ENCODE measurements at regions not wholly inside any gene's neighbourhood (a gene's known extent, or its start where the extent isn't known, plus 50 kb on each side); places are given as distances from the start of the nearest gene placed in this dataset.

DNA sequence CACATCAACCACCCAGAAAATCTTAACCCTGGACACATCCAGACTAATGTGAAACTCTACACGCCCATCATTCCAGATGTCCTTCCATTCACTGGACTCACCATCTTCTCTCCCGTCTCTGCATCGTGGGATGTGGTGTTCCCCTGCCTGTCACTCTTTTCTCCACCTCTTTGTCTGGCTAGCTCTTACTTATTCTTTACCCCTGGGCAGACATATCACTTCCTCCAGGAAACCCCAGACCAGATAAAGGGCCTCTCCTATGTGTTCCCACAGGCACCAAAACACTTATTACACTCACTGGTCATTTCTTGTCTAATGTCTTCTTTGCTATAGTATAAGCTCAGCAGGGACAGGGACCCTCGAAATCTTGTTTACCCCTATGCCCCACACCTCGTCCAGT, 109.3 kb upstream of the IPO5 start:
- Mint-ChIP-seq H3K27me3 (ENCODE audit: low read depth) (peaks cover 12% of the 10 kb centered on the region), H3K4me3 (no peak overlapping the region), H3K27ac (no peak overlapping the region), H3K4me1 (ENCODE audit: low read depth) (no peaks in the 10 kb centered on the region), H3K9me3 (no peaks in the 10 kb centered on the region), H3K36me3 (ENCODE audit: low read depth) (no peaks in the 10 kb centered on the region)
- no peak for DNase-seq (ENCODE audit: low spot score)

DNA sequence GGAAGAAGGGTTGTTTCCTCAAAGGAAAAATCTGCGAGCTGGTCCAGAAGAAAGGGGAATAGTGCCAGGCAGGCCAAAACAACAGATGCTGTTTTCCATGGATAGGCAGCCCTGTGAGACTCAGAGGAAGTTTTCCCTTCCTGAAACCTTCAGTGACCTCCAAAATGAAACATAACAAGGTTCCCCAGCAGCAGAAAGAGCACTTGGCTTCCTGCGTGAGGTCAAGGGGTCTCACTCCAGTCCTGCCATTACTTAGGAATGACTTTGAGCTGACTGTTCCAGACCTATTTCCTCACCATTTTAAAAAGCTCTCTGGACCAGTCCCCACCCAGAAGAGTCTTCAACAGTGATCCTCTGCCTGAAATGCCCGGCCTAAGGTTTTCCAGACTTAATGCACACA, 104.6 kb upstream of the IPO5 start:
- no peaks in the 10 kb centered on the region for H3K36me3 Mint-ChIP-seq (ENCODE audit: low read depth)
- H3K4me1 Mint-ChIP-seq (ENCODE audit: low read depth), result no peaks in the 10 kb centered on the region
- H3K27ac Mint-ChIP-seq, result no peak overlapping the region
- no peak overlapping the region for H3K4me3 Mint-ChIP-seq
- H3K27me3 Mint-ChIP-seq (ENCODE audit: low read depth), result peaks cover 5% of the 10 kb centered on the region
- no peaks in the 10 kb centered on the region for H3K9me3 Mint-ChIP-seq
- DNase-seq (ENCODE audit: low spot score), result no peak

DNA sequence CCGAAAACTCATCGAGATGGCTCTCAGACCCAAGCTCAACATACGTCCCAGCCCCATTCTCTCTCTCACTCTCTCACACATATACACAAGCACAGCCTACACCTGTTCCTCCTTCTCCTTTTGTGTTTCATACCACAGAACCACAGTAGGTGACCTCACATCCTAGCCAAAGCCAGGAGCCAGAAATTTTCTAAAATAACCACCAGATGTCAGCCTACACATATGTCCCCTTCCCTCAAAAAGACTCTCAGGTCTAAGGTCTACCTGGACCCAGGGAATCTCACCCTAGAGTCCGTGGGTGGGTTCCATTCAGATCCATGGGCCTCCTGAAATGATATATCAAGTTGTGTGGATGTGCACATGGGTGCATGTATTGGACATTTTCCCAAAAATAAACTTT, 104.2 kb upstream of the IPO5 start:
- Mint-ChIP-seq H3K36me3 (ENCODE audit: low read depth) (no peaks in the 10 kb centered on the region), H3K27ac (no peak overlapping the region), H3K4me1 (ENCODE audit: low read depth) (peaks cover under 1% of the 10 kb centered on the region), H3K27me3 (ENCODE audit: low read depth) (peaks cover under 1% of the 10 kb centered on the region), H3K4me3 (no peak overlapping the region), H3K9me3 (no peaks in the 10 kb centered on the region)
- no peak for DNase-seq (ENCODE audit: low spot score)

DNA sequence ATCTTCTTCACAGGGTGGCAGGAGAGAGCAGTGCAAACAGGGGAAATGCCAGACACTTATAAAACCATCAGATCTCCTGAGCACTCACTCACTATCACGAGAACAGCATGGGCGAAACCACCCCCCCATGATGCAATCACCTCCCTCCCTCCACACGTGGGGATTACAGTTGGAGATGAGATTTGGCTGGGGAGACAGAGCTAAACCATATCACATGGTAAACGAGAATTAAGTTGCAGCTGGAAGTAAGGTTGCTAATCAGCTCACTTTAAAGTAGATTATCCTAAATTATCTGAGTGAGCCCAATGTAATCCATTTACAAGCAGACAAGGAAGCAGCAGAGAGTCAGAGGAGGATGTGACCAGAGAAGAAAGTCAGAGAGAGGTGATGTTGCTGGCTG, 102.2 kb upstream of the IPO5 start:
- Mint-ChIP-seq H3K27ac (no peak overlapping the region), H3K27me3 (ENCODE audit: low read depth) (no peaks in the 10 kb centered on the region), H3K4me1 (ENCODE audit: low read depth) (peaks cover 3% of the 10 kb centered on the region), H3K36me3 (ENCODE audit: low read depth) (no peaks in the 10 kb centered on the region), H3K9me3 (no peaks in the 10 kb centered on the region), H3K4me3 (no peak overlapping the region)
- DNase-seq (ENCODE audit: low spot score), result no peak

DNA sequence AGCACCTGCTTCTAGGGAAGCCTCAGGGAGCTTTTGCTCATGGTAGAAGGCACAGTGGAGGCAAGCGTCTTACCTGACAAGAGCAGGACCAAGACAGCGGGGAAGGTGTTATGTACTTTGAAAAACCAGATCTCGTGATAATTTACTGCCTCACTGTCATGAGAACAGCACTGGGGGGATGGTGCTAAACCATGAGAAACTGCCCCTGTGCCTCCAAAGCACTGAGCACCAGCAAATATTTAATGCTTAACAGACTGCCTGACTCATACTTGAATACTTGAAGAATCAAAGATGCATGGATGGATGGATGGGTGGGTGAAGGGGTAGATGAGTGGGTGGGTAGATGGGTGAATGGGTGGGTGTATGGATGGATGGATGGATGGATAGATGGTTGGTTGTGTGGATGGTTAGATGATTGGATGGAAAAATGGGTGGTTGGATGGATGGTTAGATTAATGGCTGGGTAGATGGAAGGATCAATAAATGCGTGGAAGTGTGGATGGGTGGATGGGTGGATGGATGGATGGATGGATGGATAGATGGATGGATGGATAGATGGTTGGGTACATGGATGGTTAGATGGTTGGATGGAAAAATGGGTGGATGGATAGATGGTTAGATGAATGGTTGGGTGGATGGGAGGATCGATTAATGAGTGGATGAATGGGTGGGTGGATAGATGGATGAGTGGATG, 101.1 kb upstream of the IPO5 start:
- H3K4me3 Mint-ChIP-seq, result no peak overlapping the region
- H3K27me3 Mint-ChIP-seq (ENCODE audit: low read depth), result no peaks in the 10 kb centered on the region

DNA sequence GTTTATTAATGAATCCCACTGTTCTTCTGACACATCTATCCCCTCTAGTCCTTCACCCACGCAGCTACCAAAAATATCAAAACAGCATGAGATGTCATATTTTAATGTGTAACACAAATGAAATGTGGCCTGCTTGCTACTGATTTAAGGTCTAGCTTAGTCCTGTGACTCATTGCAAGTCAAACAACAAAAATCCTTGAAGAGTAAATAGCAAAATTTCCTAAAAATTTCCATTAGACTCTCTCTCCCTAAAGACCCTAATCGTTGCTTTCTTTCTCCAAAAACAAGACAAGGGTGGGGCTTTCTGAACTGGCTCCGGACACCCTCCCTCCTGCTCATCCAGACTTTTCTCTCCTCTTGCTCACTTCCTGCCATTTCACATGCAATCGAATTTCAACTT, 99.9 kb upstream of the IPO5 start:
- Mint-ChIP-seq H3K36me3 (ENCODE audit: low read depth) (no peaks in the 10 kb centered on the region), H3K4me1 (ENCODE audit: low read depth) (peaks cover 3% of the 10 kb centered on the region), H3K4me3 (no peak overlapping the region), H3K9me3 (no peaks in the 10 kb centered on the region), H3K27ac (no peak overlapping the region), H3K27me3 (ENCODE audit: low read depth) (no peaks in the 10 kb centered on the region)
- DNase-seq (ENCODE audit: low spot score), result no peak

More for the DNA sequence above, 101.1 kb upstream of the IPO5 start:
- no peaks in the 10 kb centered on the region for H3K36me3 Mint-ChIP-seq (ENCODE audit: low read depth)
- no peaks in the 10 kb centered on the region for H3K9me3 Mint-ChIP-seq
- H3K4me1 Mint-ChIP-seq (ENCODE audit: low read depth), result peaks cover 3% of the 10 kb centered on the region
- DNase-seq (ENCODE audit: low spot score), result no peak
- H3K27ac Mint-ChIP-seq, result no peak overlapping the region

DNA sequence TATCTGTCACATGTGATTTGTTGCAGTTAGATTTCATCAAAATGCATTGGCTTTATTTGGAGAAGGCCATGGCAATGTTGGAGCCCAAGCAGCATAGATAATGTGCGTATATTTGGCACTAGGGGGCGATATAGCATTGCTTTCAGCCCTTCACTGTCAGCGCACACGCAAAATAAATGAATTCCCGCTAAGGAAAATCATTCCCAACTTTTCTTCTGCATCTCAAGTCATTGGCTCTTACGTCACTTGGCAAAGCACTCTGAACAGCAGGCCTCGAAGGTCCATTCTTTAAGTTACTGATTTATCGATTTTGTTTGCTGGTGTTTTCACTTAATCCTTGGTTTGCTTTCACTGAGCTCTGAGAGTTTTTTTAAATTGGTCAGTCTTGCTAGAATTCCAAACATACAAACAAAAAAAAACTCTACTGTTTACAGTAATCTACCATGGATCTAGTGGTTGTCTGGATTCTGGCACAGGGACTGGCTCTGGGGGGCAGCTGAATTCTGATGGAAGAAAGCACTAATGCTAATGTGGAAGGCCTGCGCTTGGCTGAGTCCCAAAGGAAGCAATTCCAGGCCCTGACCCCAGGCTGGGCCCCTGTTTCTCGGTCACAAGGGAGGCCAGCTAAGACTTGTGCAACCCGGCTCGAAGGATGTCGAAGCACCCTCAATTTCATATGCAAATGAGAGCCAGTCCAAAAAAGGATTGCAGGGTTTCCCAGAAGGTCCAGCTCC, 97.7 kb upstream of the IPO5 start:
- peak; percentile 8 for DNase-seq (ENCODE audit: low spot score)

DNA sequence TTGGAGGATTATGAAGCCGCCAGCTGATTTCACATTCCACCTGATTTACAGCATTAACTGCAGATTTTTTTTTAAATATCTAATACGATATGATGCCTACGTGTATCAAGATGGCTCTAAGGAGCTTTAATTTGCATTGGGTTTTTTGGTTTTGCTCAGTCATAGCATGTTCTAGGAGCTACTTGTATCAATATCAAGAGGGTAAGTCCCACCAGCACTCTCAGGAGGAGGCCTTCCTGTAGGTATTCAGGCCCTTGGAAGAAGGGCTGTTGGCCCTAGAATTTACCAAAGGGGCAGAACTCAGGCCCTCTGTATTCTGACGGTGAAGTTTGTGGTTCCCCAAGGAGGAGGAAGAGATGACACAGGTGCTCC, 97.2 kb upstream of the IPO5 start:
- H3K4me1 Mint-ChIP-seq (ENCODE audit: low read depth), result peaks cover 3% of the 10 kb centered on the region
- H3K27ac Mint-ChIP-seq, result no peak overlapping the region
- H3K4me3 Mint-ChIP-seq, result no peak overlapping the region
- H3K36me3 Mint-ChIP-seq (ENCODE audit: low read depth), result no peaks in the 10 kb centered on the region
- H3K9me3 Mint-ChIP-seq, result no peaks in the 10 kb centered on the region
- H3K27me3 Mint-ChIP-seq (ENCODE audit: low read depth), result peaks cover 2% of the 10 kb centered on the region
- DNase-seq (ENCODE audit: low spot score), result no peak

More for the DNA sequence above, 97.7 kb upstream of the IPO5 start:
- peaks cover 3% of the 10 kb centered on the region for H3K4me1 Mint-ChIP-seq (ENCODE audit: low read depth)
- no peaks in the 10 kb centered on the region for H3K36me3 Mint-ChIP-seq (ENCODE audit: low read depth)
- no peak overlapping the region for H3K4me3 Mint-ChIP-seq
- no peaks in the 10 kb centered on the region for H3K27me3 Mint-ChIP-seq (ENCODE audit: low read depth)
- H3K9me3 Mint-ChIP-seq, result no peaks in the 10 kb centered on the region
- H3K27ac Mint-ChIP-seq, result no peak overlapping the region

DNA sequence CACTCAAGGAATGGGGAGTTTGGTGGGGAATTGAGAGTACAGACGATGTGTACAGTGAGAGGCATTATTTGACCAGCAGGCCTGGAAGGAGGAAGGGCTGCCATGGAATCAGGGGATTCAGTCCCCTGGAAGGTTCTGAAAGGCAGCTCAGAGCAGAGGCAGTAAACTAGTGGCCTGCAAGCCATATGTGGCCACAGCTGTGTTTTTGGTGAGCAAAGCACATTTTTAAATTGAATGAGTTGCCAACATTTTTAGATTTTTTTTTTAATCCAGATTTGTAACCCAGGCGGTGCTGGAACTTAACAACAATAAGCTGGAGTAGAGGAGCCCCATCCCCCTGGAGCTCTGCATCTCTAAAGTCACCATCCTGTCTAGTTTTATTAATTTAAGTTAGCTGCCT, 95.3 kb upstream of the IPO5 start:
- Mint-ChIP-seq H3K36me3 (ENCODE audit: low read depth) (no peaks in the 10 kb centered on the region), H3K4me3 (no peak overlapping the region), H3K9me3 (no peaks in the 10 kb centered on the region)

DNA sequence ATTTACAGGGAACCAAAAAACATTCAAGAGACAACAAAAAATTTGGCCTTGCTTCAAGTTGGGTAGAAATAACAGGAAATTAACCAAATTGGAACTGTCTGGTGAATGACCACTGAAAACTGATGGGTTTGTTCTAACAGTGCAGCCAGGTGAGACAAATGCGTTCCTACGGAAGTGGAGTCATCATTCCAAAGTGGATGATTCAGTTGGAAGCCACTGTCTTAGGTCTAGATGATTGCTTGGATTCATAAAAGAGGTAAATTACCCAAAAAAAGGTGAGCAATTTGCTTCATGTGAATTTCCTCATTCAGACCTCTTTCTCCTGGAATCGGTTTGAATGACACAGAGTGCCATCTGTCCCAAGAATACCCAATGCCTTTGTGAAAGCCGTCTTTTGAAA, 87.1 kb upstream of the IPO5 start:
- Mint-ChIP-seq H3K36me3 (ENCODE audit: low read depth) (no peaks in the 10 kb centered on the region), H3K4me3 (no peak overlapping the region), H3K27me3 (ENCODE audit: low read depth) (peaks cover 6% of the 10 kb centered on the region), H3K4me1 (ENCODE audit: low read depth) (no peaks in the 10 kb centered on the region), H3K27ac (no peak overlapping the region), H3K9me3 (no peaks in the 10 kb centered on the region)
- no peak for DNase-seq (ENCODE audit: low spot score)

More for the DNA sequence above, 95.3 kb upstream of the IPO5 start:
- Mint-ChIP-seq H3K4me1 (ENCODE audit: low read depth) (peaks cover 3% of the 10 kb centered on the region), H3K27ac (no peak overlapping the region), H3K27me3 (ENCODE audit: low read depth) (peaks cover 6% of the 10 kb centered on the region)
- DNase-seq (ENCODE audit: low spot score), result no peak

DNA sequence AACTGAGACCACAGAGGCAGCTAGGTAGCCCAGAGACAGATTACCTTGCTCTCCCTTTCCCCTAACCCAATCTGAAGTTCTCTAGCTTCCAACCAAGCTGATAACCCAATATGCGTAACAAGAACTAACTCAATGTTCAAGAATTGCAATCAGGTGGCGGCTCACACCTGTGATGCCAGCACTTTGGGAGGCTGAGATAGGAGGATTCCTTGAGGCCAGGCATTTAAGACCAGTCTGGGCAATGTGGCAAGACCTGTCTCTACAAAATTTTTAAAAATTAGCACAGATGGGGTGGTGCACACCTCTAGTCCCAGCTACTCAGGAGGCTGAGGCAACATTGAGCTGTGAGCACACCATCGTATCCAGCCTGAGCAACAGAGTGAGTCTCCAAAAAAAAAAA, 86.7 kb upstream of the IPO5 start:
- Mint-ChIP-seq H3K4me3 (no peak overlapping the region), H3K9me3 (no peaks in the 10 kb centered on the region), H3K27me3 (ENCODE audit: low read depth) (peaks cover 5% of the 10 kb centered on the region), H3K4me1 (ENCODE audit: low read depth) (no peaks in the 10 kb centered on the region), H3K27ac (no peak overlapping the region), H3K36me3 (ENCODE audit: low read depth) (no peaks in the 10 kb centered on the region)
- no peak for DNase-seq (ENCODE audit: low spot score)

DNA sequence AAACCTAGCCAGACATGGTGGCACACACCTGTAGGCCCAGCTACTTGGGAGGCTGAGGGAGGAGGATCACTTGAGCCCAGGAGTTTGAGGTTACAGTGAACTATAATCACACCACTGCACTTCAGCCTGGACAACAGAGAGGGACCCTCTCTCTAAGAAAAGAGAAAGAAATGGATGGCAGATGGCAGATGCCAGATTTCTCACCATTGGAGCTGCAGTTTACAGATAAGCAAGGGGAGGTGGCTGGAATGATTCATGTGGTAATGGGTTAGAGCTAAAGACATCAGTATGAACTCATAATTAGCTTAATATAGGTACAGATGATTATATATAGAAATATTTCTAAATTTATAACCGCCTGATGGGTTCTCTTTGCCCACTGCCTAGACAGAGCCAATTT, 80.1 kb upstream of the IPO5 start:
- Mint-ChIP-seq H3K4me3 (no peak overlapping the region), H3K27ac (no peak overlapping the region), H3K27me3 (ENCODE audit: low read depth) (no peaks in the 10 kb centered on the region), H3K9me3 (no peaks in the 10 kb centered on the region), H3K36me3 (ENCODE audit: low read depth) (no peaks in the 10 kb centered on the region), H3K4me1 (ENCODE audit: low read depth) (no peaks in the 10 kb centered on the region)
- DNase-seq (ENCODE audit: low spot score), result no peak

DNA sequence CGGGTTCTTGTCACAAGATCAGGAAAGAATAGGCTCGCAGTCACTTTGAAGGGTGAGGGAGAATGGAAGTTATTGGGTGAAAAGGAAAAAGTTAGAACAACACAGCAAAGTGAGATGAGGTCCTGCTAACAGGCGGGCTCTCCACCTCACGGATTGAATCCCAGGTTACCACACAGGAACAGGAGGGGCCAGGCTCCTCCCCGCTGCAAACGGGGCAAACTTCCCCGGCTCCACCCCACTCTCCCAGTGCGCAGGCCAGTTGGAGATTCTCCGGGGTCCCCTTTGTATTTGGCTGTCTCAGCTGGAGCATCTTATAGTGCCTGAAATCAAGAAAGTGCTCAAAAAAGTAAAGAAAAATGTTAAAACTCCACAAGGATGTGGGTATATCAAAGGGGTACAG, 78.3 kb upstream of the IPO5 start:
- Mint-ChIP-seq H3K27me3 (ENCODE audit: low read depth) (peaks cover 3% of the 10 kb centered on the region), H3K9me3 (no peaks in the 10 kb centered on the region), H3K36me3 (ENCODE audit: low read depth) (no peaks in the 10 kb centered on the region), H3K4me3 (no peak overlapping the region), H3K27ac (no peak overlapping the region), H3K4me1 (ENCODE audit: low read depth) (no peaks in the 10 kb centered on the region)
- DNase-seq (ENCODE audit: low spot score), result no peak

DNA sequence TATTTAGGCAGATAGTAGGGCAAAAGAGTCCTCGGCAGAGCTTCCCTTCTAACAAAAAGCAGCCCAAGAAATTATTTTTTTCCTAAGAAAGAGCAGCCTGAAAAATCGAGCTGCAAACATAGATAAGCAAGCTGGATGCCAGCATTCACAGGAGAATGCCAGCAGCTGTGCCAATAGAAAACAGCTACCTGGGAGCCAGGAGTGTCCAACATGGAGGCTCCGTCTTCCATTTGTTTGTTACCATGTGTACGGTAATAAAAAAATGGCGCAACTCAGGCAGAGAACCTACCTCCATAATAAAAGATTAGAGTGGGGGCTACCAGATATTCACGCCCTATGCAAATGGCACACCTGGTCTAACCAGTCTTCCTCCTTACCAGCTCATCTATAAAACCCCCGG, 77.6 kb upstream of the IPO5 start:
- DNase-seq (ENCODE audit: low spot score), result no peak
- H3K27ac Mint-ChIP-seq, result no peak overlapping the region
- H3K36me3 Mint-ChIP-seq (ENCODE audit: low read depth), result no peaks in the 10 kb centered on the region
- peaks cover 3% of the 10 kb centered on the region for H3K27me3 Mint-ChIP-seq (ENCODE audit: low read depth)
- H3K4me3 Mint-ChIP-seq, result no peak overlapping the region
- no peaks in the 10 kb centered on the region for H3K4me1 Mint-ChIP-seq (ENCODE audit: low read depth)
- H3K9me3 Mint-ChIP-seq, result no peaks in the 10 kb centered on the region

All from T-helper 2 cell treated with Interferon-gamma antibody and Interleukin-4, amounts not matched to agents 5 μg/mL and 100 μg/mL, for 36 hours (primary cell).